ENCODE measurements at regions not wholly inside any gene's neighbourhood (a gene's known extent, or its start where the extent isn't known, plus 50 kb on each side); places are given as distances from the start of the nearest gene placed in this dataset.

DNA sequence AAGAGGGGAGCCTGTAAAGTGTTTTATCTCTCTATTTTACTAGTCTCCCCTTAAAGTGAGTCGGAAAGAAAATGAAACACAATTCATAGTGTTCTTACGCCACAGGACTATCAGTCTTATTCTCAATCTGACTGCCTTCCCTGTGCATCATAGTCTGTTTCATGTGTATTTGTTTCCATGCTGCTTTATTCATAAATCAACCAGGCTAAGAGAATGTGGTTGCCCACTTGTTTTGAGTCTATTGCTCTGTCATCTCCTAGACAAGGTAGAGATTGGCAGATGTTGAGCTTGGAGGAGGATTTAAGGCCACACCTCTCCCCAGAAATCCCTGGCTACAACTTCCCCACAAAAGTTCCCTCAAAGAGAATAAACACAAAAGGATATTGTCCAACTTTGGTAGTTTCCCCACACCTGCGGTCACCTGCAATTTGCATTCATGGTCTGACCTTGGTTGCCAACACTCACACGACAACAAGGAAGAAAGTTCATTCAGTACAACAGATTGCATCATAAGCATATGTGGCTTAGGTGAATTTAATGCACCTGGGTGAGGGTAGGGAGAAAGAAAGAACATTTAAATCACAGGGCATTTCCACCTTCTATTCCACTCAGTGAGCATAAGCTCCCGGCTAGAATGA is 167.1 kb upstream of the FBXL4 start:
- H3K36me3 Mint-ChIP-seq: no peaks in the 10 kb centered on the region
- WGBS (ENCODE audit: insufficient coverage): 100% methylated on average over 1 of the region's 5 CpGs
- Histone ChIP-seq H3K4me1 (ENCODE audit: control insufficient read depth in 1 of 2, extremely low read depth in 1 of 2, insufficient read depth in 2 of 2, low read length in 2 of 2) (no peaks in the 10 kb centered on the region), H3K27ac (ENCODE audit: low read length) (no peak overlapping the region), H3K27me3 (replicated peaks in 1 of 2; ENCODE audit: control insufficient read depth in 2 of 2, extremely low read depth in 1 of 2, insufficient read depth in 2 of 2, low read length in 1 of 2) (no peaks in the 10 kb centered on the region), H3K4me3 (ENCODE audit: control insufficient read depth in 1 of 2, extremely low read depth in 1 of 2, low read length in 1 of 2) (no peak overlapping the region), H3K9me3 (no peaks in the 10 kb centered on the region), H3K36me3 (ENCODE audit: control insufficient read depth in 2 of 2, extremely low read depth in 1 of 2, insufficient read depth in 1 of 2, low read length in 1 of 2) (no peaks in the 10 kb centered on the region)
- DNase-seq (no peak), ATAC-seq (replicated peaks in 1 of 4) (no peak)
- ChIA-PET CTCF (no interaction called here), POLR2A (no interaction called here)
- H3K9me3 Mint-ChIP-seq: no peaks in the 10 kb centered on the region
- no peak overlapping the region for H3K27ac Mint-ChIP-seq
- H3K4me3 Mint-ChIP-seq: no peak overlapping the region
- no peaks in the 10 kb centered on the region for H3K4me1 Mint-ChIP-seq
- H3K27me3 Mint-ChIP-seq: peaks cover 17 to 25% of the 10 kb centered on the region in 2 donors

DNA sequence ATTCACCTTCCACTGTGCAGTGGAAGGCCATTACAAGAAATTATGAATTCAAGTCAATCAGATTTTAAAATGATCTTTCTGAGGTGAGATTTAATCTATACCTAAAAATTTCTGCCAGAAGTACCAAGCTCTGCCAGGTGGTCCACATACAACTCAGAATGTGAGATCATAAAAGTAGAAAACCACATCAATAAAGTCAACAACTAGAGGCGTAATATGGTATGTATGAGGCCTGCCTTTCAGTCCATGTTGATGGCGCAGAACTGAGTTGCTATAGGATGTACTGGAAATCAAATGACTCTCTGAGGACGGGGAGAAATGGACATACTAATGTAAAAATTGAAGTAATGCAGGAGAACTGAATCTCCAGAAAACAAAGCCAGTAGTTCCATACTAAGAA is 163.8 kb upstream of the FBXL4 start:
- no peaks in the 10 kb centered on the region for H3K36me3 ChIP-seq (ENCODE audit: control insufficient read depth in 2 of 2, extremely low read depth in 1 of 2, insufficient read depth in 1 of 2, low read length in 1 of 2)
- no peak for DNase-seq
- CTCF ChIA-PET: no interaction called here

DNA sequence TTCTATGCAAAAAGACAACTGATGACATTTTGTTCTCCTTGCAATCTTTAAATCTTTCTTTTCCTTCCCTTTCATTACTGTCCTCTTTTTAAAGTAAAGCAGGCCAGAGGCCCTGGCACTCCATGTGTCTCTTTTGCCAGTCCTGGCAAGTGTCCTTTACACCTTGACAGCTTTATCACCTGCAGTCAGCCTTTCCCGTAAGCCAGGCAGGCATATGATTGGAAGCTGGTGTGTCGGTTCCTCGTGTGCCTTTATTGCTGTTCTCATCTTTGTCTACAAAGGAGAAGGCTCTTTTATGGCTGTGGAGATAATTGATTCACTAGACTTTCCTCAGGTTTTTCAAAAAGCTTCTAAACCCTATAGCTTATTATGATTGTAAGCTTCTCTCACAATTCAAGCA is 162.3 kb upstream of the FBXL4 start:
- no CpG with 5 or more reads among the region's 3 CpGs for WGBS (ENCODE audit: insufficient coverage)
- Mint-ChIP-seq H3K4me1 (no peaks in the 10 kb centered on the region), H3K27me3 (peaks cover 7 to 10% of the 10 kb centered on the region in 2 donors), H3K27ac (no peak overlapping the region), H3K4me3 (no peak overlapping the region), H3K36me3 (no peaks in the 10 kb centered on the region), H3K9me3 (no peaks in the 10 kb centered on the region)
- ATAC-seq (replicated peaks in 1 of 4): no peak
- ChIA-PET CTCF (interaction anchor here in 1 of 2 donors (1.9 kb wide), 1 partner anchor 9 kb away, joined by 8 read pairs; no protein-coding TSS in a partner anchor), POLR2A (no interaction called here)
- Histone ChIP-seq H3K27me3 (replicated peaks in 1 of 2; ENCODE audit: control insufficient read depth in 2 of 2, extremely low read depth in 1 of 2, insufficient read depth in 2 of 2, low read length in 1 of 2) (peaks cover 0 to 2% of the 10 kb centered on the region in 2 experiments), H3K4me1 (ENCODE audit: control insufficient read depth in 1 of 2, extremely low read depth in 1 of 2, insufficient read depth in 2 of 2, low read length in 2 of 2) (no peaks in the 10 kb centered on the region), H3K4me3 (ENCODE audit: control insufficient read depth in 1 of 2, extremely low read depth in 1 of 2, low read length in 1 of 2) (no peak overlapping the region), H3K36me3 (ENCODE audit: control insufficient read depth in 2 of 2, extremely low read depth in 1 of 2, insufficient read depth in 1 of 2, low read length in 1 of 2) (no peaks in the 10 kb centered on the region), H3K9me3 (no peaks in the 10 kb centered on the region), H3K27ac (ENCODE audit: low read length) (no peak overlapping the region)
- no peak for DNase-seq

More for the DNA sequence above, 163.8 kb upstream of the FBXL4 start:
- no peak overlapping the region for H3K27ac Mint-ChIP-seq
- H3K4me1 ChIP-seq (ENCODE audit: control insufficient read depth in 1 of 2, extremely low read depth in 1 of 2, insufficient read depth in 2 of 2, low read length in 2 of 2): no peaks in the 10 kb centered on the region
- H3K27me3 ChIP-seq (replicated peaks in 1 of 2; ENCODE audit: control insufficient read depth in 2 of 2, extremely low read depth in 1 of 2, insufficient read depth in 2 of 2, low read length in 1 of 2): peaks cover 0 to 2% of the 10 kb centered on the region in 2 experiments
- peaks cover 15% of the 10 kb centered on the region in 2 donors for H3K27me3 Mint-ChIP-seq
- POLR2A ChIA-PET: no interaction called here
- H3K4me1 Mint-ChIP-seq: no peaks in the 10 kb centered on the region
- no peak overlapping the region for H3K27ac ChIP-seq (ENCODE audit: low read length)
- no CpG with 5 or more reads among the region's 3 CpGs for WGBS (ENCODE audit: insufficient coverage)
- H3K9me3 Mint-ChIP-seq: no peaks in the 10 kb centered on the region
- H3K4me3 Mint-ChIP-seq: no peak overlapping the region
- no peak for ATAC-seq (replicated peaks in 1 of 4)
- H3K4me3 ChIP-seq (ENCODE audit: control insufficient read depth in 1 of 2, extremely low read depth in 1 of 2, low read length in 1 of 2): no peak overlapping the region
- H3K36me3 Mint-ChIP-seq: no peaks in the 10 kb centered on the region
- H3K9me3 ChIP-seq: no peaks in the 10 kb centered on the region

DNA sequence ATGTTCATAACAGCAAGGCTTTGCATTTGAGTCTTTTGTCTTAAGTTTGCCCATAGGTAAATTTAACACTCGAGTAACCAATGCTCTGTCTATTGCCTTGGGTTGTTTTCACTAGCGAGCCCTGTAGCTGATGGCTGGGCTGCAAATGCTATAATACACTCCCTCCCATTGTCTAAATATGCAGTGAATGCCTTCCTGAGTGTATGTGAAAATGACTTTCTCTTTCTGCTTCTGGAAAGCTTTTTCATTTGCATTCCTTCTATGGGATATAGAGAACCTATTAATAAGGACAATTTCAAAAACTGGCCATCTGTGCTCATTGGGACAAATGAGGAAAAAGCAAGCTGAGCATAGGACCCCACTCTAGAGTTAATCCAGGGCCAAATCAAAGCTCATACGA is 156.5 kb upstream of the FBXL4 start:
- ATAC-seq (replicated peaks in 1 of 4) (no peak), DNase-seq (no peak)
- Mint-ChIP-seq H3K36me3 (no peaks in the 10 kb centered on the region), H3K27ac (no peak overlapping the region), H3K4me1 (no peaks in the 10 kb centered on the region), H3K9me3 (no peaks in the 10 kb centered on the region), H3K4me3 (no peak overlapping the region), H3K27me3 (peaks cover 3 to 17% of the 10 kb centered on the region in 2 donors)
- ChIA-PET CTCF (no interaction called here), POLR2A (no interaction called here)
- no CpG with 5 or more reads among the region's 3 CpGs for WGBS (ENCODE audit: insufficient coverage)
- Histone ChIP-seq H3K9me3 (no peaks in the 10 kb centered on the region), H3K4me1 (ENCODE audit: control insufficient read depth in 1 of 2, extremely low read depth in 1 of 2, insufficient read depth in 2 of 2, low read length in 2 of 2) (no peaks in the 10 kb centered on the region), H3K4me3 (ENCODE audit: control insufficient read depth in 1 of 2, extremely low read depth in 1 of 2, low read length in 1 of 2) (no peak overlapping the region), H3K27ac (ENCODE audit: low read length) (no peak overlapping the region), H3K36me3 (ENCODE audit: control insufficient read depth in 2 of 2, extremely low read depth in 1 of 2, insufficient read depth in 1 of 2, low read length in 1 of 2) (no peaks in the 10 kb centered on the region), H3K27me3 (replicated peaks in 1 of 2; ENCODE audit: control insufficient read depth in 2 of 2, extremely low read depth in 1 of 2, insufficient read depth in 2 of 2, low read length in 1 of 2) (peaks cover 0 to 2% of the 10 kb centered on the region in 2 experiments)

DNA sequence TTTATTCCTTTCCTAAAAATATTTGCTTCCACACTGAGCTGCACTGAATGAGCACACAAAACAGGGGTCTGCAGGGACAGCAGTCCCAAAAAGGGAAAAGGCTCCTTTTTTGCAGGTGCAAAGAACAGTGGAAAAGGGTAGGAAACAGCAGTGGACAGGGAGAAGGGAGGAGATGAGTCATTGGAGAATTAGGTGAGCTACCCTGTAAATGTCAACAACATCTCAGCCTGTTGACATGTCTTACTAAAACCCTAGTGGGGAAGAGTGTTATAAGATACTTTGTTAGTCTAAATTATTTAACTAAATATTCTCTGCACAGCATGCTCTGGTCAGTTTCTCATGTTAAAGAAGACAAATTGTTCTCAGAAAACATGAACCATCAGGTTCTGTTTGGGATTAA is 151.5 kb upstream of the FBXL4 start:
- H3K27ac Mint-ChIP-seq: no peak overlapping the region
- DNase-seq: no peak
- CTCF ChIA-PET: no interaction called here
- POLR2A ChIA-PET: interaction anchor here in 1 of 2 donors (0.7 kb wide), 1 partner anchor 1755 kb away, joined by 7 read pairs; no protein-coding TSS in a partner anchor
- H3K36me3 Mint-ChIP-seq: no peaks in the 10 kb centered on the region
- Histone ChIP-seq H3K27ac (ENCODE audit: low read length) (no peak overlapping the region), H3K9me3 (no peaks in the 10 kb centered on the region), H3K36me3 (ENCODE audit: control insufficient read depth in 2 of 2, extremely low read depth in 1 of 2, insufficient read depth in 1 of 2, low read length in 1 of 2) (no peaks in the 10 kb centered on the region), H3K27me3 (replicated peaks in 1 of 2; ENCODE audit: control insufficient read depth in 2 of 2, extremely low read depth in 1 of 2, insufficient read depth in 2 of 2, low read length in 1 of 2) (peaks cover 0 to 1% of the 10 kb centered on the region in 2 experiments), H3K4me3 (ENCODE audit: control insufficient read depth in 1 of 2, extremely low read depth in 1 of 2, low read length in 1 of 2) (no peak overlapping the region), H3K4me1 (ENCODE audit: control insufficient read depth in 1 of 2, extremely low read depth in 1 of 2, insufficient read depth in 2 of 2, low read length in 2 of 2) (no peaks in the 10 kb centered on the region)
- peaks cover 12 to 28% of the 10 kb centered on the region in 2 donors for H3K27me3 Mint-ChIP-seq
- no peaks in the 10 kb centered on the region for H3K9me3 Mint-ChIP-seq
- H3K4me1 Mint-ChIP-seq: no peaks in the 10 kb centered on the region
- no peak overlapping the region for H3K4me3 Mint-ChIP-seq
- ATAC-seq (replicated peaks in 1 of 4): no peak

DNA sequence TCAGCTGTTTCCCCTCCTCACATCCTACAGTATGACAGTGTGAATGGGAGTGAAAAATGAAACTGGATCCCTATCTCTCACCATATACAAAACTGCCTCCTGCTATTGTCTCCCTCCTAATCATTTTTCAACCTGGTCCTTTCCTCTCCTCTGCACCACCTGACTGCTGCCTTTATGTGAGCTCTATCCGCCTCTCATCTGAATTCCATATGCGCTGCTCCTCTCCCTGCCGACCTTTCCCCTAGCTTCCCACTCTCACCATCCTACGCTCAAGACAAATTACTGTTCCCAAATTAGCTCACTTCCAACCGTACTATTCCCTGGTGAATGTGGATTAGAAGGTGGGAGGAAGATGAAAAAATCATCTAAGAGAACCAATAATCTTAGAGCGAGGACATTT is 148.4 kb upstream of the FBXL4 start:
- peaks cover 0 to 9% of the 10 kb centered on the region in 2 experiments for H3K27me3 ChIP-seq (replicated peaks in 1 of 2; ENCODE audit: control insufficient read depth in 2 of 2, extremely low read depth in 1 of 2, insufficient read depth in 2 of 2, low read length in 1 of 2)
- no peaks in the 10 kb centered on the region for H3K4me1 Mint-ChIP-seq
- no peak for DNase-seq
- ATAC-seq (replicated peaks in 1 of 4): no peak
- H3K27ac ChIP-seq (ENCODE audit: low read length): no peak overlapping the region
- no peak overlapping the region for H3K4me3 ChIP-seq (ENCODE audit: control insufficient read depth in 1 of 2, extremely low read depth in 1 of 2, low read length in 1 of 2)
- no peak overlapping the region for H3K27ac Mint-ChIP-seq
- H3K9me3 ChIP-seq: no peaks in the 10 kb centered on the region
- no peaks in the 10 kb centered on the region for H3K9me3 Mint-ChIP-seq
- H3K4me3 Mint-ChIP-seq: no peak overlapping the region
- ChIA-PET POLR2A (no interaction called here), CTCF (no interaction called here)
- no peaks in the 10 kb centered on the region for H3K36me3 ChIP-seq (ENCODE audit: control insufficient read depth in 2 of 2, extremely low read depth in 1 of 2, insufficient read depth in 1 of 2, low read length in 1 of 2)
- H3K4me1 ChIP-seq (ENCODE audit: control insufficient read depth in 1 of 2, extremely low read depth in 1 of 2, insufficient read depth in 2 of 2, low read length in 2 of 2): no peaks in the 10 kb centered on the region
- WGBS (ENCODE audit: insufficient coverage): 80% methylated on average over 1 of the region's 6 CpGs
- H3K27me3 Mint-ChIP-seq: peaks cover 30 to 41% of the 10 kb centered on the region in 2 donors
- no peaks in the 10 kb centered on the region for H3K36me3 Mint-ChIP-seq

Data from T-cell (primary cell).